ENCODE measurements at regions not wholly inside any gene's neighbourhood (a gene's known extent, or its start where the extent isn't known, plus 50 kb on each side); places are given as distances from the start of the nearest gene placed in this dataset.

DNA sequence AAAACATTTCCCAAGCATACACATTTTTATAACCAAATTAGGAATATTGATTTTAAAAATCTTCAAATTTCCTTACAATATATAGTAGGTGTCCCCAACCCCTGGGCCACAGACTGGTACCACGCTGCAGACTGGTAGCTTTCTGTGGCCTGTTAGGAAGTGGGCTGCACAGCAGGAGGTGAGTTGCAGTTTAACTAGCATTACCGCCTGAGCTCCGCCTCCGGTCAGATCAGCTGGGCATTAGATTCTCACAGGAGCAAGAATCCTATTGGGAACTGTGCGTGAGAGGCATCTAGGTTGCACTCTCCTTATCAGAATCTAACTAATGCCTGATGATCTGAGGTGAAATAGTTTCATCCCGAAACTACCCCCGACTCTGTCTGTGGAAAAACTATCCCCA is 62.1 kb downstream of the ZWINT start:
- H3K9me3 ChIP-seq: no peaks in the 10 kb centered on the region
- no peaks in the 10 kb centered on the region for H3K36me3 ChIP-seq
- TF ChIP-seq, protein P1, sequence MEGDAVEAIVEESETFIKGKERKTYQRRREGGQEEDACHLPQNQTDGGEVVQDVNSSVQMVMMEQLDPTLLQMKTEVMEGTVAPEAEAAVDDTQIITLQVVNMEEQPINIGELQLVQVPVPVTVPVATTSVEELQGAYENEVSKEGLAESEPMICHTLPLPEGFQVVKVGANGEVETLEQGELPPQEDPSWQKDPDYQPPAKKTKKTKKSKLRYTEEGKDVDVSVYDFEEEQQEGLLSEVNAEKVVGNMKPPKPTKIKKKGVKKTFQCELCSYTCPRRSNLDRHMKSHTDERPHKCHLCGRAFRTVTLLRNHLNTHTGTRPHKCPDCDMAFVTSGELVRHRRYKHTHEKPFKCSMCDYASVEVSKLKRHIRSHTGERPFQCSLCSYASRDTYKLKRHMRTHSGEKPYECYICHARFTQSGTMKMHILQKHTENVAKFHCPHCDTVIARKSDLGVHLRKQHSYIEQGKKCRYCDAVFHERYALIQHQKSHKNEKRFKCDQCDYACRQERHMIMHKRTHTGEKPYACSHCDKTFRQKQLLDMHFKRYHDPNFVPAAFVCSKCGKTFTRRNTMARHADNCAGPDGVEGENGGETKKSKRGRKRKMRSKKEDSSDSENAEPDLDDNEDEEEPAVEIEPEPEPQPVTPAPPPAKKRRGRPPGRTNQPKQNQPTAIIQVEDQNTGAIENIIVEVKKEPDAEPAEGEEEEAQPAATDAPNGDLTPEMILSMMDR (IDR thresholded peaks at IDR 0.05): no peak
- no peak for TF ChIP-seq POLR2A (IDR thresholded peaks at IDR 0.05)
- H3K4me3 ChIP-seq: no peak overlapping the region
- no peak for DNase-seq
- no peaks in the 10 kb centered on the region for H3K27me3 ChIP-seq
- no peaks in the 10 kb centered on the region for H3K4me1 ChIP-seq
- H3K27ac ChIP-seq: no peak overlapping the region
- intact Hi-C loops (cut with DNase I; ENCODE audit: low total_unique reads): no loop called here

DNA sequence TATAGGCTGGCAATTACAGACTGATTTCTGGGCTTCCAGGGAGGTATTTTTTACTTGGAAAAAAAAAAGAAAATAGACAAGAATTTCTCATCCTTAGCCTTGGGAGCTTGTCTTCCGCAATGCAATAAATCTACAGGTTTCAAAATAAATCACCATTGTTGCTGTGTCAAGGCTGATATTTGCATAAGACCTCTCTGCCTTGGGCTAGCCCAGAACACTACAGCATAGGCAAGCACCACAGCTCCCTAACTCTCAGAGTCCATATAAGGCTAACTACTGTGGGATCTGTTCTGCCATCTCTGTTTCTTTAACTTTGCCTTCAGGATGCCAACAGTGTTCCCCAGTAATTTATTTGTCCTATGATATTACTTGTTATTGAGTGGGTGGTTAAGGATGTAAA is 64.4 kb downstream of the ZWINT start:
- Histone ChIP-seq H3K27ac (no peak overlapping the region), H3K27me3 (no peaks in the 10 kb centered on the region), H3K4me3 (no peak overlapping the region), H3K36me3 (no peaks in the 10 kb centered on the region), H3K9me3 (no peaks in the 10 kb centered on the region), H3K4me1 (no peaks in the 10 kb centered on the region)
- no peak for DNase-seq
- no peak for TF ChIP-seq POLR2A (IDR thresholded peaks at IDR 0.05)
- intact Hi-C loops (cut with DNase I; ENCODE audit: low total_unique reads): no loop called here

- H3K36me3 ChIP-seq: no peaks in the 10 kb centered on the region
These were observed 72.7 kb downstream of the ZWINT start for GRCh38 chr10:56288403-56288802.

DNA sequence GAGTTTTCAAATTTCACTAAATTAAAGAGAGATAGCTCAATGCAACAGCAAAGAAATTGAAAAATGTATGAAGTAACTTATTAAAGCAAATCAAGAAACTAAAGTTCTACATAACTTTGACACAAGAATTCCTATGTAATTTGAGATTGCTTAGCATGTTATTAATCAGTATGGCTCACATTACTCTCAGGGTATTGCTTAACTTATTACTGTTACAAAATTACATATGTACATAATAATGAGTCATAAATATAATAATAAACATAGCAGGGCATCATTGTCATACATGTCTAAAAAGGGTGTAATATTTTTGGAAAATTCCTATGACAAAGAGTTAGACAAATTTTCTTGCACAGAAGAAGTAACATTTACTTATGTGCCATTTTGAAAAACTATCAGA is 75.0 kb downstream of the ZWINT start:
- no peak overlapping the region for H3K27ac ChIP-seq
- H3K4me3 ChIP-seq: no peak overlapping the region
- H3K27me3 ChIP-seq: no peaks in the 10 kb centered on the region
- DNase-seq: no peak
- no peaks in the 10 kb centered on the region for H3K4me1 ChIP-seq
- intact Hi-C loops (cut with DNase I; ENCODE audit: low total_unique reads): no loop called here
- H3K36me3 ChIP-seq: no peaks in the 10 kb centered on the region
- TF ChIP-seq, protein P1 (IDR thresholded peaks at IDR 0.05): no peak
- TF ChIP-seq POLR2A (IDR thresholded peaks at IDR 0.05): no peak
- no peaks in the 10 kb centered on the region for H3K9me3 ChIP-seq

More at GRCh38 chr10:56288403-56288802, 72.7 kb downstream of the ZWINT start:
- no peak for TF ChIP-seq POLR2A (IDR thresholded peaks at IDR 0.05)
- TF ChIP-seq, protein P1 (IDR thresholded peaks at IDR 0.05): no peak
- H3K27me3 ChIP-seq: no peaks in the 10 kb centered on the region
- no peak overlapping the region for H3K4me3 ChIP-seq
- H3K9me3 ChIP-seq: no peaks in the 10 kb centered on the region
- DNase-seq: no peak
- H3K4me1 ChIP-seq: no peaks in the 10 kb centered on the region
- no peak overlapping the region for H3K27ac ChIP-seq
- intact Hi-C loops (cut with DNase I; ENCODE audit: low total_unique reads): no loop called here

- no peak for DNase-seq
- H3K9me3 ChIP-seq: no peaks in the 10 kb centered on the region
- no peaks in the 10 kb centered on the region for H3K36me3 ChIP-seq
- no peak overlapping the region for H3K4me3 ChIP-seq
- no peaks in the 10 kb centered on the region for H3K27me3 ChIP-seq
- no peak for TF ChIP-seq POLR2A (IDR thresholded peaks at IDR 0.05)
- TF ChIP-seq, protein P1 (IDR thresholded peaks at IDR 0.05): no peak
- intact Hi-C loops (cut with DNase I; ENCODE audit: low total_unique reads): no loop called here
- H3K4me1 ChIP-seq: no peaks in the 10 kb centered on the region
- no peak overlapping the region for H3K27ac ChIP-seq
These were observed 81.8 kb downstream of the ZWINT start for GRCh38 chr10:56279270-56279669.

DNA sequence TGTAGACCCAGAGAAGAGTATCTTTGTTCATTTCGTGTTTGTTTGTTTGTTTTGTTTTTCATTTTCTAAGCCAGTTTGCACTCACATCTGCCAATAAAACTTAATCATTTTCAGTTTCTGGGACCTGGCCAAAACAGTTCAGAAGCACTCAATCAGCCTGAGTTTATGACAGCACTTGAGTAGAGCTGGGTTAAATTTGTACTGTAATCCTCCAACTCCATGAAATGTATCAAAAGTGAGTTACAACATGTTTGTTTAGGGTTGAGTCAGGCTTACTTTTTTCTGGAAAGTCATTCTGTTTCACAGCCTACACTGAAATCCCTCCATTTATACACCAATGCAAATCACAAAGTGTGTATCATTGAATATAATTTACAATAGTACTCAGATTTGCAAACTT is 91.9 kb downstream of the ZWINT start:
- no peak overlapping the region for H3K4me3 ChIP-seq
- H3K27ac ChIP-seq: no peak overlapping the region
- no peaks in the 10 kb centered on the region for H3K36me3 ChIP-seq
- no peaks in the 10 kb centered on the region for H3K4me1 ChIP-seq
- no peaks in the 10 kb centered on the region for H3K27me3 ChIP-seq
- intact Hi-C loops (cut with DNase I; ENCODE audit: low total_unique reads): no loop called here
- no peak for DNase-seq
- TF ChIP-seq, protein P1 (IDR thresholded peaks at IDR 0.05): no peak
- no peak for TF ChIP-seq POLR2A (IDR thresholded peaks at IDR 0.05)
- H3K9me3 ChIP-seq: no peaks in the 10 kb centered on the region

All from uterus (tissue), 3 donors.